ENCODE measurements at regions not wholly inside any gene's neighbourhood (a gene's known extent, or its start where the extent isn't known, plus 50 kb on each side); places are given as distances from the start of the nearest gene placed in this dataset.

DNA sequence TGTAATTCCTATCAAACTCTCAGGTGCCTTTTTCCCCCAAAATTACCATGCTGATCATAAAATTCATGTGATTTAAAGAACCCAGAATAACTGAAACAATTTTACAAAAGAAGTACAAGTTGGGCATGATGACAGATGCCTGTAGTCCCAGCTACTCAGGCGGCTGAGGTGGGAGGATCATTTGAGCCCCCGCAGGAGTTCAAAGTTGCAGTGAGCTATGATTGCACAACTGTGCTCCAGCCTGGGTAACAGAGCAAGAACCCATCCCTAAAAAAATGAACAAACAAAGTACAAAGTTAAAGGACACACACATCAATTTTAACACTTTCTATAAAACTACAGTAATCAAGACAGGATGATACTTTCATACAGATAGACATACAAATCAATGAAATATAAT is 97.9 kb upstream of the LPAR1 start:
- Histone ChIP-seq H3K36me3 (ENCODE audit: control insufficient read depth, low read length) (no peaks in the 10 kb centered on the region), H3K27me3 (ENCODE audit: control insufficient read depth, low read length) (no peaks in the 10 kb centered on the region), H3F3A (ENCODE audit: control insufficient read depth, insufficient read depth) (no peaks in the 10 kb centered on the region), H4K20me1 (ENCODE audit: control insufficient read depth, insufficient read depth, low read depth, low read length) (no peaks in the 10 kb centered on the region), H3K27ac (ENCODE audit: low read depth, low read length) (no peak overlapping the region), H3K9me2 (replicated peaks; ENCODE audit: control insufficient read depth, low read length) (no peaks in the 10 kb centered on the region), H3K4me3 (ENCODE audit: low read length) (no peak overlapping the region), H3K79me2 (ENCODE audit: control insufficient read depth, low read length) (no peaks in the 10 kb centered on the region), H3K4me1 (ENCODE audit: control insufficient read depth, low read length) (no peaks in the 10 kb centered on the region), H3K4me2 (ENCODE audit: low read length) (no peak overlapping the region), H3K9me3 (ENCODE audit: control insufficient read depth, insufficient read depth, low read length) (no peaks in the 10 kb centered on the region)
- TF ChIP-seq CTCF (IDR thresholded peaks at IDR 0.05; ENCODE audit: low read depth, low read length, poor library complexity, severe bottlenecking) (no peak), EZH2phosphoT487 (IDR thresholded peaks at IDR 0.05; ENCODE audit: borderline replicate concordance, low read length) (no peak)

DNA sequence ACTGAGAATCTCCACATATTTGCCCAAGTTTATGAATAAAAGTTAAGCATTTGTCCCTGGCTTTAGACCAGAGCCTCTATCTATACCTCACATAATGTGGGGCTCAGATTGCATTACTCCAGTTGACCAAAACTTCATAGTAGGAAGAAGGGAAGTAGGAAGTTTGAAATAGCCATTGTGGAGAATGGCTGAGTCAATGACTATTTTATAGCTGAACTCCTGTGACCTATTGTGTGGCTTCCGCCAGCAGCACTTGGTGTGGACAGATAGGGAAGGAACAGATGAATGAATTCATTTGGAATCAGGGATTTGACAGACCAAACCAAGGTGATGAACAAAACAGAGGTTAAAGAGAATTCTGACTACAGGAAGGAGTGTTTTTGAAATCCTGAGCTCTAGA is 92.9 kb upstream of the LPAR1 start:
- Histone ChIP-seq H3K4me1 (ENCODE audit: control insufficient read depth, low read length) (no peaks in the 10 kb centered on the region), H3F3A (ENCODE audit: control insufficient read depth, insufficient read depth) (no peaks in the 10 kb centered on the region), H3K27me3 (ENCODE audit: control insufficient read depth, low read length) (no peaks in the 10 kb centered on the region), H3K27ac (ENCODE audit: low read depth, low read length) (no peak overlapping the region), H3K4me3 (ENCODE audit: low read length) (no peak overlapping the region), H4K20me1 (ENCODE audit: control insufficient read depth, insufficient read depth, low read depth, low read length) (no peaks in the 10 kb centered on the region), H3K79me2 (ENCODE audit: control insufficient read depth, low read length) (no peaks in the 10 kb centered on the region), H3K9me3 (ENCODE audit: control insufficient read depth, insufficient read depth, low read length) (no peaks in the 10 kb centered on the region; the same call in 1 of the 2 replicates), H3K4me2 (ENCODE audit: low read length) (no peak overlapping the region), H3K9me2 (replicated peaks; ENCODE audit: control insufficient read depth, low read length) (no peaks in the 10 kb centered on the region), H3K36me3 (ENCODE audit: control insufficient read depth, low read length) (no peaks in the 10 kb centered on the region)
- TF ChIP-seq CTCF (IDR thresholded peaks at IDR 0.05; ENCODE audit: low read depth, low read length, poor library complexity, severe bottlenecking) (no peak), EZH2phosphoT487 (IDR thresholded peaks at IDR 0.05; ENCODE audit: borderline replicate concordance, low read length) (no peak)

- Histone ChIP-seq H3K9me3 (ENCODE audit: control insufficient read depth, insufficient read depth, low read length) (peaks cover 6% of the 10 kb centered on the region), H3K79me2 (ENCODE audit: control insufficient read depth, low read length) (no peaks in the 10 kb centered on the region), H3K4me3 (ENCODE audit: low read length) (no peak overlapping the region), H3K27ac (ENCODE audit: low read depth, low read length) (no peak overlapping the region), H3K9me2 (replicated peaks; ENCODE audit: control insufficient read depth, low read length) (no peaks in the 10 kb centered on the region), H3F3A (ENCODE audit: control insufficient read depth, insufficient read depth) (no peaks in the 10 kb centered on the region), H3K4me2 (ENCODE audit: low read length) (no peak overlapping the region), H4K20me1 (ENCODE audit: control insufficient read depth, insufficient read depth, low read depth, low read length) (no peaks in the 10 kb centered on the region), H3K27me3 (ENCODE audit: control insufficient read depth, low read length) (no peaks in the 10 kb centered on the region), H3K4me1 (ENCODE audit: control insufficient read depth, low read length) (no peaks in the 10 kb centered on the region), H3K36me3 (ENCODE audit: control insufficient read depth, low read length) (no peaks in the 10 kb centered on the region)
- no peak for TF ChIP-seq EZH2phosphoT487 (IDR thresholded peaks at IDR 0.05; ENCODE audit: borderline replicate concordance, low read length)
- no peak for TF ChIP-seq CTCF (IDR thresholded peaks at IDR 0.05; ENCODE audit: low read depth, low read length, poor library complexity, severe bottlenecking)
Observed at GRCh38 chr9:111120526-111120925, 82.3 kb upstream of the LPAR1 start.
